Fibroblast of peridontal ligament (primary cell): ENCODE measurements at regions not wholly inside any gene's neighbourhood (a gene's known extent, or its start where the extent isn't known, plus 50 kb on each side); places are given as distances from the start of the nearest gene placed in this dataset.
"Not testable (repeated sequence)": the region's sequence is repeated elsewhere in the genome, so short reads cannot be mapped to it uniquely, and the experiment has no call there.

Experiments used
- DNase-seq: peaks from one replicate; pipeline ENCODE4 v3.0.0-alpha.2; 2010; ENCODE audit errors: extremely low read depth

DNA sequence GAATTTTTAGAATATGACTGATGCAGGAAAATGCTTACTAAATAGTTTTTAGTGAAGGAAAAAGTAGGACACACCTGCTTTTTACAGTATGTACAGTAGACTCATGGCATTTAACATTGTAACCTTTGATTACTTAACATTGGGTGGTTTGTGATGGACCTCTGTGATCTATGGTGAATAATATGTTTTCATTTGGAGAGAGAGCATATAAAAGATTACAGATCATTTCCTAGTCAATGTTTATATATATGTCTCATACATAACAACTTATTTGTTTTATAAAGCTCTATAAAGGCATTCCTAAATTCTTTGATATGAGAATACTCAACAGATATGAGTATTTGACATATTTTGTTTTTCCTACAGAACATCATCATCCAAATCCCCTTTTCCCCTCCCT, 129.3 kb upstream of the PDE7B start:
- DNase-seq: no peak

DNA sequence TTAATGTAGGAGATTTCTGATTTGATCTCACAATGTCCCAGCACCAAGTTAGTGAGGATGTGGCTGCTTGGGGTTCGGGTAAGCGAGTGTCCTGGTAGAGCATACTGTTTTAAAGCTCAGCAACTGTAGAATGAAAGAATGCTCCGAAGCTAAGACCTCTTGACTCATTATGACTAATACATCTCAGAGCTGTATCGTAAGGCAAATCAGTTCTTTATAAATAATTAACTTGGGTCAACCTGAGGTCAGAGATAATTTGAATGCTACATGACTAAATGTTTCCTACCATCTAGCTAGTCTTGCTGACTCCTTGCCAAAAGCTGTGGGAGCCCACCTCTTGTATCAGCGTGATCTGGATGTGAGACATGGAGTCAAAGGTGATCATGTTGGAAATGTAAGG, 128.8 kb upstream of the PDE7B start:
- peak; percentile 93 for DNase-seq

DNA sequence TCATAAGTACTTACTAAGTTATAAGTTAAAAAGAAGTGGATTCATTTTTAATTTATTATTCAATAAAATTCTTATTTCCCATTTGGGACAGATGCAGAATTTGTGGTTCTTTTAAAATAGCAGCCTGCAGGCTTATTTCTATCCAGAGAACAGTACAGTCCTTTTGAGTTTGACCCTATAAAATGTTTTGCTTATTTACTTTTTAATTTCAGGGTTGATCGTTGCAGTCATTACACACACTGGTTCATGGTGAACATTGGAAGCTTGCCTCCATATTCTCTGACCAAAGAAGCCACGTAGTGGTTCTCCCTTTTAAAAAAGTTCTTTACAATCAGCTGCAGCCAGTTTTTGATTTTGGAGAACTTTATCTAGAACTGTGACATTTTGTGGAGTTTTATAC, 122.9 kb upstream of the PDE7B start:
- no peak for DNase-seq

DNA sequence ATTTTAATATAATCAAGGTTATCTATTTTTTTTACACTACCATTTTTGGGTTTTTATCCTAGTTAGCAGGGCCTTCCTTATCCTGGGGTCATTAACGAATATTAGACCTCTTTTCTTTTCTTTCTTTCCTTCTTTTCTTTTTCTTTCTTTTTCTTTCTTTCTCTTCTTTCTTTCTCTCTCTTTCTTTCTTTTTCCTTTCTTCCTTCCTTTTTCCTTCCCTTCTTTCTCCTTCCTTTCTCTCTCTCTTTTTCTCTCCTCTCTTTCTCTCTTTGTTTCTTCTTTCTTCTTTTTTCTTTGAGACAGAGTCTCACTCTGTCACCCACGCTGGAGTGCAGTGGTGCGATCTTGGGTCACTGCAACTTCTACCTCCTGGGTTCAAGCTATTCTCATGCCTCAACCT, 120.4 kb upstream of the PDE7B start:
- DNase-seq: no peak

DNA sequence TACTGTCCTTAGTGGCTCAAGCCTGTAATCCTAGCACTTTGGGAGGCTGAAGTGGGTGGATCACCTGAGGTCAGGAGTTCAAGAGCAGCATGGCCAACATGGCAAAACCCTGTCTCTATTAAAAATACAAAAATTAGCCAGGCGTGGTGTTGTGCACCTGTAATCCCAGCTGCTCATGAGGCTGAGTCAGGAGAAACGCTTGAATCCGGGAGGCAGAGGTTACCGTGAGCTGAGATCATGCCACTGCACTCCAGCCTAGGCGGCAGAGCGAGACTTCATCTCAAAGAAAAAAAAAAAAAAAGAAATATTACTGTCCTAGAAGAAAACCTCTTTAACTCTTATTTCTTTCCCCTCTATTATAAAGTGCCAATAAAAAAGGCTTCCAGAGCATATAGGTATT, 115.2 kb upstream of the PDE7B start:
- DNase-seq: not testable (repeated sequence)

DNA sequence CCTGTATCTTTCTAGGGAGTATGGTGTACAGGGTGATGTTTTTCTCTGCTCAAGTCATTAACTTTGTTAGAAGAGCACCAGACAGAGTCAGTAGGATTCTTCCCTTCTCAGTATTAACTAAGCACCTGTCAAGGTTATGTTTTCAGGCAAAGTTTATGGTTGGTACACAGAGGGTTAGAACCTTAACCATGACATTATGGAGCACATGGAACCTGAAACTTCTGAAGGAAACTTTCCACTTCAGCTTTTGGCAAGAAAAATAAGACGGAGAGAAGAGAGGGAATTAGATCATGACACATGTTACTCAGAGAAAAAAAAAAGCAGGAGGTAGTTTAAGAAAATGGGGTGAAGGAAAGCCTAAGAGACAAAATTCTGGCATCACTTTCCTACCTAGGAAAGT, 112.9 kb upstream of the PDE7B start:
- DNase-seq: peak; percentile 15

DNA sequence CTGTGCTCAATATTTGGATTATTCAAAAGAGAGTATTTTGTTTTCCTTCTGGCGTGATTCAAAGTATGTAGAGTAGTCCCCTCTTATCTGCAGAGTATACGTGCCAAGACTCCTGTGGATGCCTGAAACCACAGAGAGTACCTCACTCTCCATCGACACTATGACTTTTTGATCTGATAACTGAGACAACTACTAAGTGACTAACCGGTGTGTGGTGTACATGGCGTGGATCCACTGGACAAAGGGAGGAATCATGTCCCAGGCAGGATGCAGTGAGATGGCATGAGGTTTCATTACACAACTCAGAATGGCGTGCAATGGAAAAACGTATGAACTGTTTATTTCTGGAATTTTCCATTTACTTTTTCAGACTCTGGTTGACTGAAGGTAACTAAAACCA, 112.2 kb upstream of the PDE7B start:
- DNase-seq: peak; percentile 14

DNA sequence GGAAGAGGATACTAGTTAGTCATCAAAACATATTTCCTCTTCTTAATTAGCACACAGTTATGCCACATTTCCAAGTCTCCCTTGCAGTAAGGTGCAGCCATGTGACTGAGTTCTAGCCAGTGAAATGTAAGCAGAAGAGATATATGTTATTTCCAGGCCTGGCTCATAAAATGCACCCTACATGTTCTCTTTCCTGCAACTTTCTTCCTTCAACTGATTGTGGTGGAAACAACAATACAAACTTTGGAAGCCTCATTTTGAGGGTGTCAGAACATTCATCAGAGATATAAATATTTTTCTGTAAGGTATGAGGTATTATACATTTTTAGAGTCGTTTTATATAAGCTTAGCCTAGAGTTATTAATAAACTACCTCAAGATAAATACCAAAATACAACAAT, 110.9 kb upstream of the PDE7B start:
- no peak for DNase-seq

DNA sequence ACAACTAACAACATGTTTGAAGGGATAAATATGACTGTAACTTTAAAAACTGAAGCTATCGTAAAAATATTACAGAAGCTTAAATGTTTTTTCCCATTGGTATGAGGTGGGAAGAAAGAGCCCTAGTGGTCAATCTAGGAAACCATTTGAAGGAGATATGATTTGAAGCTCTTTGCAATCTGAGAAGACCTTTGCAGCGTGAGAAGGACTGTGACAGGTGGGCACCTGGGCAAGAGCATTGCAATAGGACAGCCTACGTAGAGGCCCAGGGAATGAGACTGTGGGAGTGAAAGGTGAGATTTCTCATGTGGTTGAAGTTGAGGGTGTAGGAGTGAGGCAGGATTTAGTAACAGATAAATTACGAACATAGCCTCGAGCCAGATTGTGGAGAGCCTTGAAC, 108.0 kb upstream of the PDE7B start:
- no peak for DNase-seq

DNA sequence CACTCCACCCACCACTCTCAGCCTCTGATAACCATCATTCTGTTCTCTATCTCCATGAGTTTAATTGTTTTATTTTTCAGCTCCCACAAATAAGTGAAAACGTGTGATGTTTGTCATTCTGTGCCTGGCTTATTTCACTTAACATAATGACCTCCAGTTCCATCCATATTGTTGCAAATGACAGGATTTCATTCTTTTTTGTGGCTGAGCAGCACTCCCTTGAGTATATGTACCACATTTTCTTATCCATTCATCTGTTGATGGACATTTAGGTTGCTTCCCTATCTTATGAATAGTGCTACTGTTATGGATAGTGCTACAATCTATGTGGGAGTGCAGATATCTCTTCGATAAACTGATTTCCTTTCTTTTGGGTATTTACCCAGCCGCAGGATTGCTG, 103.3 kb upstream of the PDE7B start:
- no peak for DNase-seq

DNA sequence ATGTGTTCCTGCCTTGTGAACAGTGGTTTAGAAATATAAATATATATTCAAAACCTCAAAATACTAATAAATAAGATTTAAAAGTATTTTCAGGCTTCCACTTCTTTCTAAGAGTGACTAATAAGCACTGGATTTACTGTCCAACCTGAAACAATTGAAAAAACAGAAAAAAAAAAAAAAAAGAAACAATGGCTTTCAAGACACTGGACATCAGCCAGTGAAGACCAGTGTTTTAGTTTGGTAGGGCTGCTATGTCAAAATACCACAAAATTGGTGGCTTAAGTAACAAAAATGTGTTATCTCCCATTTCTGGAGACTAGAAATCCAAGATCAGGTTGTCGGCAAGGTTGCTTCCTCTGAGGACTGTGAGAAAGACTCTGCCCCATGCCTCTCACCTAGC, 101.4 kb upstream of the PDE7B start:
- no peak for DNase-seq

DNA sequence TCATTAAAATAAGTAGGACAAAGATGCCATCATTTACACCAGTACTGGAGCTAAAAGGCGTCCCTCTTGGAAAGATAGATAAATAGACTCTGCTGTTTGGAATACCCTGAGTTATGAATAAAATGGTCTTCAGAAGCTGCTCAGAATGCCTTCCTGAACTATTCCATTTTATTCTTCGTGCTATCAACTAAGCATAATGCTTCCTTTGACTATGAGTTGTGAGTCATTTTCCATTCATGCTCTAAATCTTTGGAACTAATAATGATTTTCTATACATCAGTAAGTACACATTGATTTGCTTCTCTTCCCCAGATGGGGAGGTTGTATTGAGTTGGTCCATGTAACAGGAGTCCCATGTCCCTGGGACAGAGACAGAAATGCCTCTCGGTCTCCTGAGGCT, 98.3 kb upstream of the PDE7B start:
- DNase-seq: no peak

DNA sequence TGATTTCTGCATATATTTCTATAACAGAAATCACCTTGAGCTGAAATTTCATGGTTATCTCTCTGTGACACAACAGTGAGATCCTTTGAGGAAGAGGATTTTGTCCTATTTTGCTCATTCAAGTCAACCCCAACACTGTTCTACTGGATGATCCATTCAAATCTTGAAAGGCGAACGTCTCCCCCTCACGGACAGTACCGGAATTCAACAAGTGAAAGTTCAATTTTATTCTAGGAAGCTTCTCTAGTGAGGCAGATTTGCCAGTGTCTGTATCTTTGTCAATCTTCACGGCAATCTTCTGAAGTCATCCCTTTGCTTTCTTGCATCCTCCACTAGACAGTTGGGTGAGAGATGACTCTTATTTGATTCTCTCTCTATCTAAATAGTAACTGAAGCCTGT, 91.7 kb upstream of the PDE7B start:
- DNase-seq: peak; percentile 37

DNA sequence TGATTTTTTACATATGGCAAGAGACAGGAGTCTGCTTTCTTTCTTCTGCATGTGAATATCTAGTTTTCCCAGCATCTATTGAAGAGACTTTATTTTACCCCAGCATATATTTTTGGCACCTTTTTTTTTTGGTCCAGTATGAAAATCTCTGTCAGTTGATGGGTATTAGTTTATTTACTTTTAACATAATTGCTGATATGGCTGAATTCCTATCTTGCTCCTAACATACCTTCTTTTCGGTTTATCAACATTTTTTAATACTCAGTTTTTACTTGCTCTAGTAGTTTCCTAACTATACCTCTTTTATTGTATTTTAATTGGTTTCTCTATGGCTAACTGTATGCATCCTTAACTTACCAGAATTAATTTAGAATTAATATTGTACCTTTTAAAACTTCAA, 77.5 kb upstream of the PDE7B start:
- no peak for DNase-seq

DNA sequence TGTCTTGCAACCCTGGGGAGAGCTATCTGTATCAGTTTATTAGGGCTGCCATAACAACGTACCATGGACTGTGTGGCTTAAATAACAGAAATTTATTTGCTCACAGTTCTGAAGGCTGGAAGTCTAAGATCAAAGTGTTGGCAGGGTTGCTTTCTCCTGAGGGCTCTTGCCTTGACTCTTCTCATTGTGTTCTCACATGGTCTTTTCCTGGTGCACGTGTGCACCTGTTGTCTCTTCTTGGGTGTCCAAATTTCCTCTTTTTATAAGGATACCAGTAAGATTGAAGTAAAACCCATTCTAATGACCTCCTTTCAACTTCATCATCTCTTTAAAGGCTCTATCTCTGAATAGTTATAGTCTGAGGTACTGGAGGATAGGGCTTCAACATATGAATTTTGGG, 72.3 kb upstream of the PDE7B start:
- DNase-seq: no peak

DNA sequence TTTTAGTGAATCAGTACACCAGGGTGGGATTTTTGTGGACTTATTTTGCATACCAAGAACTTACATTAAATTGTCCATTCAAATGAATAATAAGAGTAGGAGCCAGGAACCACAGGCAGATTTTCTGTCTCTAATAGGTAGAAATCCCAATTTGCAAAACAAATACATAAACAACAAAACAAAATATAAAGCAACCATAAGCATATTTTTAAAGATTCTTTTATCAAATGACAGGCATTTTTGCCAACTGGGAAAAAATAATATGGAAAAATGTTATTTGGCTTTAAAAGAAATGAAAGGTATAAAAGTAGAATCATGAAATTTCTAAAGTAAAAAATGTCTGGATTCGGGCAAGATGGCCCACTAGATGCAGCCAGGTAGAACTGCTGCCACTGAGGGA, 71.2 kb upstream of the PDE7B start:
- no peak for DNase-seq

DNA sequence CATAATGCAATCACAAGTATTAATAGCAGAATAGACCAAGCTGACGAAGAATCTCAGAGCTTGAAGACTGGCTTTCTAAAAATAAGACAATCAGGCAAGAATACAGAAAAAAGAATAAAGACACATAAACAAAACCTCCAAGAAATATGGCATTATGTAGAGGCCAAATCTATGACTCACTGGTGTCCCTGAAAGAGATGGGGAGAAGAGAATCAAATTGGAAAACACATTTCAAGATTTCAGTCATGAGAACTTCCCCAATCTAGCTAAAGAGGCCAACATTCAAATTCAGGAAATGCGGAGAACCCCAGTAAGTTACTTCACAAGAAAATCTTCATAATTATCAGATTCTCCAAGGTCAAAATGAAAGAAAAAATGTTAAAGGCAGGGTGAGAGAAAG, 69.0 kb upstream of the PDE7B start:
- peak; percentile 61 for DNase-seq

DNA sequence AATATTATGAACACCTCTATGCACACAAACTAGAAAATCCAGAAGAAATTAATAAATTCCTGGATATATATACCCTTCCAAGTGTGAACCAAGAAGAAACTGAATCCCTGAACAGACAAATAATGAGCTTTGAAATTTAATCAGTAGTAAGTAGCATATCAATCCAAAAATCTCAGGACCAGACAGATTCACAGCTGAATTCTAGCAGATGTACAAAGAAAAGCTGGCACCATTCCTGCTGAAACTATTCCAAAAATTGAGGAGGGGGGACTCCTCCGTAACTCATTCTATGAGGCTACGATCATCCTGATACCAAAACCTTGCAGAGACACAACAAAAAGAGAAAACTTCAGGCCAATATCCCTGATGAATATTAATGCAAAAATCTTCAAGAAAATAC, 67.0 kb upstream of the PDE7B start:
- DNase-seq: no peak

DNA sequence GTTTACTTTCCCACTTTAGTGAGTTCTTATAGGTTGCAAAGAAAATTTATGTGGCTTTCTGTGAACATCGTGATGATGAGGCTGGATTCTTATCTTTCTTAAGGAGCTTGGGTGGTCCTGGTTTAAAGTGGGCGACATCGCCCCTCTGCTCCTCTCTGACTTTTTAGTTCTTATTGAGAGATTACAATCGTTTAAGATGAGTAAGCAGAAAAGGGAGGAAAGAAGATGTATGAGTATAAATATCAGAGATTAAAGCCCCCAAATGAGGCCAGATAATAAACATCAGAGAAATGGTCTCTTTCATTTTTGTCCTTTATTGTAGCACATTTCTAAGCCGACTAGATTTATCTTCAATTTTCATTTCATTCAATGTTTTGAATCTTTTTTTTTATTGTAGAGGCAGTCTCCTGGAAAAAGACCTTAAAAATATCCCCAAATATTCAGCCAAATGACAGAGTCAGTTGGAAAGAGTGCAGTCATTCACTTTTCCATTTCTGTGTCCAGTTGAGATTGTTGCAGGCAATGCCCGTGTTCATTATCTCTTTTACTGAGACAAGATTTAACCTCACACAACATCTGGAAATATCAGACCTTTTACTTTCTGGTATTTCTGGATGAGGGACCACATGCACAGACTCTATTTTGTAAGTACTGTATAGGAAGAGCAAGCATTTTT, 62.0 kb upstream of the PDE7B start:
- no peak for DNase-seq

DNA sequence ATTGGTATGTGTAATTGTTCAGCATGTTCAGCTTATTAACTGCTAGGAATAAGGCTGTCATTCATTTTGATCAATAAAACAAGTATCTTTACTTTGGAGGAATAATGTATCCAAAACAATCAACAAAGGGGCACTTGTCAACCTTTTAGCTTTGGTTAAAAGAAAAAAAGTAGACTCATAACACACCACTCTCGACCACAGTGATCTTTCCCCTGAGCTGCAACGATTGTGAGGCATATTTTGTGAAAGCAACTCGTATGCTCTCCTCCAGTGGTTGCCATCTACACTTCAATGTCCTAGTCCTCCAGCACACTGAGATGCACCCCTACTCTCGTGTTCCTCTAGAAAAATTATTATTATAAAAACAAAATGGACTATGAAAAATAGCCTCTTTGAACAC, 60.1 kb upstream of the PDE7B start:
- no peak for DNase-seq

DNA sequence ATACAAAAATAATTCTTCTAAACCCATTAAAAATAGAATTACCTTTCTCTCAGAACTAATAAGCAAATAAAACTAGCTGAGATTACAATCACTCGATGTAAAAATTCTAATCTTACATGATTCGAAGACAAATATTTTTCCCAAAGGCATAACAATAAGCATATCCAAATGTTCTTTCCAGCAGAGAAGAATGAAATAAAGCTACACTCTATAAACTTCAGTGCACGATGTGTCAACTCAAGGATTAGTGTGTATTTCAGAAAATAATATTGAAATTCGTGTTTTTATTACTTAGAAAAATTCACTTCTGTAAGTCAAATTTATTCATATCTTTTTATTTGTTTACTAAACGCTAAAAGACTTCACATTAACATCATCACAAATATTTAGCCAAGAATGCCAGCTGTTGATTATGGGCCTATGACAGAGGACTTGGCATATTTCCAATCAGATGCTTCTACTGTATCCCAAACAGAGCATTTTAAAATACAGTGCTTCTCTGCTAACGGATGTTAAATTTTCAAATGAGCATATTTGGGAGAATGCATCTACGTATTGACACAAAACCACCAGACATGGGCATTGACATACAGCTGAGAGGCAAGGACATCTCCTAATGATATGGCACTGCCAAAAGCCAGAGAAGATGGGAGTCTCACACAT, 54.7 kb upstream of the PDE7B start:
- no peak for DNase-seq

DNA sequence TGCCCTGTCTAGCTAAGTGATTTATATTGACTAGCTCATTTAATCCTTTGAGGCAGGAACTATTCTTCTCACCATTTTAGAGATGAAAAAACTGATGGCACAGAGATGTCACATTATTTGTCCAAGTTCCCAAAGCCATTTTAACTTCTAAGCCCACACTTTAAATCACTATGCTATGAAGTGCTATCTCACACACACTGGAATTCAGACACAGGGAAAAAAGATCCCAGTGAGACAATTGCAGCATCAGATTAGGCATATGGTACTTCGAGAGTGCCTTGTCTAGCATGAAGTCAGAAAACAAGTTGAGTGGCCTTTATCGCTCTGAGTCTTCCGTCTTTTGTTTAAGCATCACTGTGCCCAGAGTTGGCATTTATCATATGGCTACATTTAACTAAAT, 54.1 kb upstream of the PDE7B start:
- DNase-seq: no peak

DNA sequence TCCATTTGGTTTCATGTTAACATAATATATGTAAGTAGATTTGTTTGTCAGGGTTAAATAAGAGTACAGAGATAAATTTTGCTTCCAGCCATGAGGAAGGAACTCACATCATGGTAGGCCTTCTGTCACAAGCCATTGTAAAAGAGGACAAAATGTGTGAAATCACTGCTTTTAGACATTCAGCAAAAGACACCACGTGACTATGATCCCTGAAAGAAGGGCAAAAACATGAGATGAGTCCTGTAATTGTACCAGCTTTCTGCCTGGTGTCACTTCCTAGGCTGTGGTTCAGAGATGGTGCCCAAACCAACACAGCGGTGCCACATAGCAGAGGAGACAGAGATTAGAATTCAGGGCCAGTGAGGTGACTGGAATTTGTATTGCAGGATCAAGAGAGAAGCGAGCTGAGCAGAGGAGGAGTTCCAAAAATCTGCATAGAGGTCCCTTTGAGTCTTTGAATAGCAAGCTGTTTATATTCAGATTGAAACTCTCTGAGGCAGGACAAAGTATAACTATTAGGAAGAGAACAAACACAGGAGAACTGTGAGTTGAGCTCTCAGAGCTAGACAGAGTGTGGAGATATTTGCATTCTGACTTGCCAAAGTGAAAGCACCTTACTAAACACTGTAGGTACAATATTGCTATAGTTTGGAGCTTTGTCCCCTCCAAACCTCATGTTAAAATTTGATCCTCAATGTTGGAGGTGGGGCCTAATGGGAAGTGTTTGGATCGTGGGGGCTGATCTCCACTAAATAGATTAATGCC, 52.6 kb upstream of the PDE7B start:
- DNase-seq: no peak
